NCI-H1694 treated with DMSO at 0.1 percent for 48 hours (cell line): ENCODE measurements at regions not wholly inside any gene's neighbourhood (a gene's known extent, or its start where the extent isn't known, plus 50 kb on each side); places are given as distances from the start of the nearest gene placed in this dataset.
"Not testable (repeated sequence)": the region's sequence is repeated elsewhere in the genome, so short reads cannot be mapped to it uniquely, and the experiment has no call there.

Experiments used
- DNase-seq: peaks from one replicate; lab custom pipeline; 2025; lab: John Stamatoyannopoulos, UW

- no peak for DNase-seq
These were observed 105.2 kb downstream of the OR2B2 start for GRCh38 chr6:27806981-27807440.

- no peak for DNase-seq
These were observed 106.8 kb downstream of the OR2B2 start for GRCh38 chr6:27805347-27805746.

GRCh38 chr6:27804851-27805250 is 107.3 kb downstream of the OR2B2 start:
- no peak for DNase-seq

GRCh38 chr6:27800731-27801373 is 111.3 kb downstream of the OR2B2 start:
- no peak for DNase-seq

- DNase-seq = no peak
These were observed 114.2 kb downstream of the OR2B2 start for GRCh38 chr6:27797960-27798359.

- not testable (repeated sequence) for DNase-seq
These were observed 115.3 kb downstream of the OR2B2 start for GRCh38 chr6:27796736-27797481.

GRCh38 chr6:27795697-27796494 is 116.3 kb downstream of the OR2B2 start:
- peak; percentile 87 for DNase-seq

- peak; percentile 51 for DNase-seq
These were observed 120.8 kb downstream of the OR2B2 start for GRCh38 chr6:27791182-27791943.

- DNase-seq = not testable (repeated sequence)
These were observed 123.8 kb downstream of the OR2B2 start for GRCh38 chr6:27788376-27788775.

- no peak for DNase-seq
These were observed 126.1 kb downstream of the OR2B2 start for GRCh38 chr6:27786048-27786447.

- DNase-seq = no peak
These were observed 126.9 kb downstream of the OR2B2 start for GRCh38 chr6:27785294-27785693.

GRCh38 chr6:27782748-27783147 is 129.4 kb downstream of the OR2B2 start:
- no peak for DNase-seq

GRCh38 chr6:27778625-27779417 is 133.4 kb downstream of the OR2B2 start:
- DNase-seq = no peak

GRCh38 chr6:27777614-27778355 is 134.4 kb downstream of the OR2B2 start:
- no peak for DNase-seq

GRCh38 chr6:27777126-27777525 is 135.1 kb downstream of the OR2B2 start:
- DNase-seq = no peak

- no peak for DNase-seq
These were observed 135.7 kb downstream of the OR2B2 start for GRCh38 chr6:27776504-27776903.

- no peak for DNase-seq
These were observed 136.4 kb downstream of the OR2B2 start for GRCh38 chr6:27775796-27776184.

- DNase-seq = not testable (repeated sequence)
These were observed 136.9 kb downstream of the OR2B2 start for GRCh38 chr6:27775138-27775795.

- DNase-seq = not testable (repeated sequence)
These were observed 138.0 kb downstream of the OR2B2 start for GRCh38 chr6:27774264-27774600.
